Erythroblast (primary cell): ENCODE measurements at regions not wholly inside any gene's neighbourhood (a gene's known extent, or its start where the extent isn't known, plus 50 kb on each side); places are given as distances from the start of the nearest gene placed in this dataset.

ENCODE experiments used
- GATA1 ChIP-seq: IDR thresholded peaks from 2 replicates; pipeline ENCODE4 v1.6.1; 2011; ENCODE audit warnings: low read depth, mild to moderate bottlenecking, control low read depth, low read length, moderate library complexity
- POLR2A ChIP-seq: IDR thresholded peaks from 2 replicates; pipeline ENCODE4 v1.6.1; 2011; ENCODE audit warnings: mild to moderate bottlenecking, low read length

DNA sequence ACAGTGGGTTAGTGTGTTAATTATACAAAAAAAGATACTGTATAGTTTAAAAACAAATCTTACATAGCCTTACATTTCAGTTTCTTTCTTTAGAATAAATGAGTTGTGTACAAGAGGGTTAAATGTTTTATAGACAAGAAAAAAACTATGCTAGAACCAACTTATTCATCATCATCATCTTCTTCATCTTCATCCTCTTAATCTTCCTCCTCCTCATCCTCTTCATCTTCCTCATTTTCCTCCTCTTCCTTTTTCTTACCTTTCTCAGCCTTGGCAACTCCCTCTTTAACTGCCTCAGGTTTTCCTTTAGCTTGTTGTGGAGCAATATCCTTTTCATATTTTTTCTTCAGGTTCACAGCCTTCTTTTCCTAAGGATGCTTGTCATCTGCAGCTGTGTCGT lies 53.7 kb downstream of the RPS12 start:
- TF ChIP-seq POLR2A (no peak), GATA1 (no peak)
